ENCODE measurements at regions not wholly inside any gene's neighbourhood (a gene's known extent, or its start where the extent isn't known, plus 50 kb on each side); places are given as distances from the start of the nearest gene placed in this dataset.

DNA sequence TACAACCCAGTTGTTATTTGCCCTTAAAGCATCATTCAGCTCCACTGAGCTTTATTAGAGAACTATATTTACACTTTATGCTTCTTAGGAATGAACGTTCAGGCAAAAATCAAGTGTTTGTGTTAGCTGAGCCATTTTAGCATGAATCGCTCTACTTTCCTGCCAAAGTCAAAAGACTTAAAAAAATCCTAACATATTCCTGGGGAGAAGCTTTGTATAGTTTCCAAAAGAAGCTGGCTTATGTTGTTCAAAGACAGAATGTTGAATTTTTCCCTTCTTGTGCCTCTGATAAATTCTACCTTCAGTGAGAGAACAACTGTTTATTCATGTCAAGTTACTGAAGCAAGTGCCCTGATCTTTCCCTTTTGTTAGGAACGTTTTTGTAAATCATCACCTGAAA is 771.5 kb upstream of the HS3ST1 start:
- TF ChIP-seq EZH2 (IDR thresholded peaks at IDR 0.05; ENCODE audit: borderline replicate concordance, low read length): no peak
- TF ChIP-seq, protein P1, sequence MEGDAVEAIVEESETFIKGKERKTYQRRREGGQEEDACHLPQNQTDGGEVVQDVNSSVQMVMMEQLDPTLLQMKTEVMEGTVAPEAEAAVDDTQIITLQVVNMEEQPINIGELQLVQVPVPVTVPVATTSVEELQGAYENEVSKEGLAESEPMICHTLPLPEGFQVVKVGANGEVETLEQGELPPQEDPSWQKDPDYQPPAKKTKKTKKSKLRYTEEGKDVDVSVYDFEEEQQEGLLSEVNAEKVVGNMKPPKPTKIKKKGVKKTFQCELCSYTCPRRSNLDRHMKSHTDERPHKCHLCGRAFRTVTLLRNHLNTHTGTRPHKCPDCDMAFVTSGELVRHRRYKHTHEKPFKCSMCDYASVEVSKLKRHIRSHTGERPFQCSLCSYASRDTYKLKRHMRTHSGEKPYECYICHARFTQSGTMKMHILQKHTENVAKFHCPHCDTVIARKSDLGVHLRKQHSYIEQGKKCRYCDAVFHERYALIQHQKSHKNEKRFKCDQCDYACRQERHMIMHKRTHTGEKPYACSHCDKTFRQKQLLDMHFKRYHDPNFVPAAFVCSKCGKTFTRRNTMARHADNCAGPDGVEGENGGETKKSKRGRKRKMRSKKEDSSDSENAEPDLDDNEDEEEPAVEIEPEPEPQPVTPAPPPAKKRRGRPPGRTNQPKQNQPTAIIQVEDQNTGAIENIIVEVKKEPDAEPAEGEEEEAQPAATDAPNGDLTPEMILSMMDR (conservative IDR thresholded peaks at IDR 0.05 in 1 of 2, IDR thresholded peaks at IDR 0.05 in 1 of 2; ENCODE audit: extremely low read depth in 1 of 2, insufficient read depth in 1 of 2, low read depth in 1 of 2, low read length in 2 of 2): no peak
